HCT116 (cell line): ENCODE measurements at regions not wholly inside any gene's neighbourhood (a gene's known extent, or its start where the extent isn't known, plus 50 kb on each side); places are given as distances from the start of the nearest gene placed in this dataset.

Experiments
- ATAC-seq: fragments of 200-7000 bp; cut with Tn5 transposase; 2 replicates; pipeline ENCODE4 v1.9.1; 2020; ENCODE audit warnings: mild to moderate bottlenecking, moderate library complexity
- BruUV-seq: library from RNA; stranded (reverse); fragments of 400-500 nt; replicated peaks from 2 replicates; lab custom pipeline; 2021; lab: Mats Ljungman, UMichigan
- CTCF ChIA-PET: fragments of 300-600 bp; sonication (Branson Sonifier 250); formaldehyde crosslinking; loops from one replicate; lab custom pipeline; 2021; ENCODE audit warnings: antibody characterized with exemption; lab: Charles Lee
- POLR2A ChIA-PET: fragments of 300-600, 350-600 bp; sonication (Branson Sonifier 250); formaldehyde crosslinking; loops from one replicate; lab custom pipeline; 2021; ENCODE audit warnings: antibody characterized with exemption; lab: Charles Lee
- RAD21 ChIA-PET, 2 experiments: fragments of 300-600 bp; sonication (Branson Sonifier 250); formaldehyde crosslinking; loops; one replicate each; lab custom pipeline; 2023; ENCODE audit warnings: low total read pairs in 2 of 2; ENCODE audit not compliant: uncharacterized antibody in 2 of 2, unreplicated experiment in 2 of 2, low non-redundant PET in 1 of 2; lab: Charles Lee
- DNase-seq: peaks from one replicate; pipeline ENCODE4 v3.0.0-alpha.2; 2010; ENCODE audit warnings: low read depth, low spot score
- H2AFZ ChIP-seq: fragments of 200-600 bp; shearing (Covaris generic), sonication (generic); 2 replicates; pipeline ENCODE4 v1.6.1; 2017; ENCODE audit warnings: low read depth, mixed run types, mixed read lengths, antibody characterized with exemption, low read length; ENCODE audit not compliant: poor library complexity, severe bottlenecking
- H3K27ac ChIP-seq: 2 replicates; pipeline ENCODE4 v1.5.1; 2012; ENCODE audit warnings: low read depth, low read length
- H3K27me3 ChIP-seq: fragments of 200-600 bp; sonication (generic); 2 replicates; pipeline ENCODE4 v1.6.1; 2016; ENCODE audit warnings: mixed run types, low read length, mixed read lengths; ENCODE audit not compliant: insufficient read depth
- H3K36me3 ChIP-seq, 2 experiments: fragments of 200-500 bp in 1 of 2; fragments of 200-600 bp in 1 of 2; sonication (Bioruptor generic) in 1 of 2; sonication (generic) in 1 of 2; 2 replicates each; pipeline versions ENCODE4 v1.5.1 to v1.6.1; 2014 to 2016; ENCODE audit warnings: low read length in 2 of 2, inconsistent platforms in 1 of 2, mixed read lengths in 1 of 2, mixed run types in 1 of 2; ENCODE audit not compliant: insufficient read depth in 2 of 2, control insufficient read depth in 1 of 2
- H3K4me1 ChIP-seq, 2 experiments: fragments of 200-600 bp in 1 of 2; sonication (generic) in 1 of 2; 2 replicates each; pipeline versions ENCODE4 v1.5.1 to v1.6.1; 2012 to 2017; ENCODE audit warnings: low read length in 2 of 2, inconsistent platforms in 1 of 2, mild to moderate bottlenecking in 1 of 2, mixed read lengths in 1 of 2, mixed run types in 1 of 2, moderate library complexity in 1 of 2; ENCODE audit not compliant: insufficient read depth in 2 of 2, control insufficient read depth in 1 of 2
- H3K4me2 ChIP-seq: fragments of 200-600 bp; sonication (generic); 2 replicates; pipeline ENCODE4 v1.6.1; 2017; ENCODE audit warnings: mixed run types, low read length, mixed read lengths
- H3K4me3 ChIP-seq, 2 experiments: fragments of 200-600 bp in 1 of 2; sonication (generic) in 1 of 2; replicated peaks in 1 of 2; 2 replicates each; pipeline ENCODE4 v1.5.1; 2011 to 2016; ENCODE audit warnings: low read length in 2 of 2, control low read depth in 1 of 2, low read depth in 1 of 2, mild to moderate bottlenecking in 1 of 2, mixed read lengths in 1 of 2, mixed run types in 1 of 2
- H3K79me2 ChIP-seq: fragments of 200-600 bp; sonication (generic); 2 replicates; pipeline ENCODE4 v1.6.1; 2017; ENCODE audit warnings: mild to moderate bottlenecking, mixed run types, low read length, moderate library complexity, mixed read lengths; ENCODE audit not compliant: insufficient read depth
- H3K9ac ChIP-seq: fragments of 200-600 bp; sonication (generic); 2 replicates; pipeline ENCODE4 v1.6.1; 2016; ENCODE audit warnings: low read length, mixed read lengths
- H3K9me2 ChIP-seq: fragments of 200-600 bp; sonication (generic), shearing (Covaris generic); 2 replicates; pipeline ENCODE4 v1.6.1; 2017; ENCODE audit warnings: mixed run types, mild to moderate bottlenecking, moderate library complexity; ENCODE audit not compliant: insufficient read depth
- H3K9me3 ChIP-seq, 2 experiments: fragments of 200-500 bp in 1 of 2; fragments of 200-600 bp in 1 of 2; sonication (Bioruptor generic) in 1 of 2; sonication (generic) in 1 of 2; 2 replicates each; pipeline ENCODE4 v1.6.1; 2014 to 2017; ENCODE audit warnings: low read length in 2 of 2, mixed read lengths in 2 of 2, inconsistent platforms in 1 of 2, low read depth in 1 of 2, mild to moderate bottlenecking in 1 of 2, mixed run types in 1 of 2, moderate library complexity in 1 of 2; ENCODE audit not compliant: control insufficient read depth in 1 of 2, insufficient read depth in 1 of 2
- H4K20me1 ChIP-seq: fragments of 200-600 bp; sonication (generic), shearing (Covaris generic); 2 replicates; pipeline ENCODE4 v1.6.1; 2017; ENCODE audit warnings: mixed run types, mild to moderate bottlenecking, moderate library complexity; ENCODE audit not compliant: insufficient read depth
- CBX3 ChIP-seq: IDR thresholded peaks from 2 replicates; pipeline ENCODE4 v1.6.1; 2012; ENCODE audit warnings: low read depth
- CEBPB ChIP-seq: IDR thresholded peaks from 2 replicates; pipeline ENCODE4 v1.6.1; 2012; ENCODE audit warnings: low read depth
- EGR1 ChIP-seq: IDR thresholded peaks from 2 replicates; pipeline ENCODE4 v1.6.1; 2012; ENCODE audit warnings: low read depth
- ELF1 ChIP-seq: IDR thresholded peaks from 2 replicates; pipeline ENCODE4 v1.6.1; 2012; ENCODE audit warnings: low read depth, borderline replicate concordance
- EZH2 ChIP-seq: fragments of 200-600 bp; sonication (generic); IDR thresholded peaks from 2 replicates; pipeline ENCODE4 v1.6.1; 2017; ENCODE audit warnings: antibody characterized with exemption, mixed run types
- FOSL1 ChIP-seq: IDR thresholded peaks from 2 replicates; pipeline ENCODE4 v1.6.1; 2012; ENCODE audit warnings: low read depth
- JUND ChIP-seq: IDR thresholded peaks from 2 replicates; pipeline ENCODE4 v1.6.1; 2012
- POLR2A ChIP-seq: IDR thresholded peaks from 2 replicates; pipeline ENCODE4 v1.7.0; 2011; ENCODE audit warnings: borderline replicate concordance; ENCODE audit not compliant: insufficient read depth, insufficient read length; ENCODE audit errors: extremely low read depth
- POLR2AphosphoS5 ChIP-seq: IDR thresholded peaks from 2 replicates; pipeline ENCODE4 v1.6.1; 2011; ENCODE audit warnings: mild to moderate bottlenecking, low read depth, low read length, moderate library complexity
- RAD21 ChIP-seq: IDR thresholded peaks from 2 replicates; pipeline ENCODE4 v1.6.1; 2012; ENCODE audit warnings: low read depth, mild to moderate bottlenecking
- SRF ChIP-seq: IDR thresholded peaks from 2 replicates; pipeline ENCODE4 v1.6.1; 2012; ENCODE audit warnings: low read depth
- YY1 ChIP-seq: IDR thresholded peaks from 2 replicates; pipeline ENCODE4 v1.6.1; 2011; ENCODE audit warnings: low read length, low read depth, moderate library complexity, mild to moderate bottlenecking; ENCODE audit not compliant: insufficient replicate concordance; ENCODE audit errors: extremely low read depth
- ZFX ChIP-seq: fragments of 450-650 bp; IDR thresholded peaks from 2 replicates; pipeline ENCODE4 v1.6.1; 2017
- ZNF274 ChIP-seq: fragments of 200-500 bp; sonication (Bioruptor generic); IDR thresholded peaks from 2 replicates; pipeline ENCODE4 v1.6.1; 2014; ENCODE audit warnings: mild to moderate bottlenecking, low read depth, low read length, inconsistent platforms
- intact Hi-C: fragments of 100-400 bp; cut with micrococcal nuclease; formaldehyde crosslinking; loops from 2 replicates; pipeline ENCODE4 v1.10.0; 2022
- TF ChIP-seq, protein P1 (sequence below), 3 experiments: fragments of 200-600 bp in 1 of 3; sonication (generic) in 1 of 3; IDR thresholded peaks in 2 of 3; conservative IDR thresholded peaks in 1 of 3; 2 replicates each; pipeline ENCODE4 v1.5.1; 2012 to 2017; ENCODE audit warnings: low read depth in 2 of 3, low read length in 2 of 3, antibody characterized with exemption in 1 of 3, borderline replicate concordance in 1 of 3, control low read depth in 1 of 3, mild to moderate bottlenecking in 1 of 3, mixed read lengths in 1 of 3, mixed run types in 1 of 3, moderate library complexity in 1 of 3; ENCODE audit not compliant: insufficient read depth in 1 of 3
- TF ChIP-seq, protein P2 (sequence below): IDR thresholded peaks from 2 replicates; pipeline ENCODE4 v1.6.1; 2012; ENCODE audit warnings: low read depth

DNA sequence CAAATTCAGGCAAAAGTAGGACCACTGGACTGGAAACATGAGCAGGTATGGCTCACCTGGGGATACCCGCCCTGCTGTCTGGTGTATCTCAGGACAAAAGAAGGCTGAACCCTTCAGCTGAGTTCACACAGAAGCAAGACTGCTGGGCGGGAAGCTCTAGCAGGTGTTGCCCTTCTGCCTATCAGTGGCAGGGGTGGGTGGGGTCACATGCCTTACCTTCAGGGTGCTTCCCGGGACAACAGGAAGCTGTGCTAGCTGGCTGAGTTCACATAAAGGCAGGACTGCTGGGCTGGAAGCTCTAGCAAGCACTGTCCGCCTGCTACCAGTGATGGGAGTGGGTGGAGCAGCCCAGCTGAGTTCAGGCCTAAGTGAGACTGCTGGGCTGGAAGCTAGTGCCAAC is 498.8 kb upstream of the ZNF608 start:
- intact Hi-C loops: no loop called here
- no peaks in the 10 kb centered on the region for H4K20me1 ChIP-seq
- H2AFZ ChIP-seq: no peak overlapping the region
- H3K27me3 ChIP-seq: no peaks in the 10 kb centered on the region
- H3K36me3 ChIP-seq: no peaks in the 10 kb centered on the region
- H3K9me2 ChIP-seq: no peaks in the 10 kb centered on the region
- TF ChIP-seq JUND (no peak), CBX3 (no peak)
- ATAC-seq: no peak
- H3K27ac ChIP-seq: no peak overlapping the region
- H3K9ac ChIP-seq: no peak overlapping the region
- no peak overlapping the region for H3K4me3 ChIP-seq
- DNase-seq: no peak
- no peak overlapping the region for H3K4me2 ChIP-seq
- ChIA-PET CTCF (no interaction called here), POLR2A (no interaction called here), RAD21 (no interaction called here)
- no peaks in the 10 kb centered on the region for H3K4me1 ChIP-seq
- H3K79me2 ChIP-seq: no peaks in the 10 kb centered on the region
- H3K9me3 ChIP-seq: no peaks in the 10 kb centered on the region
- BruUV-seq: no TSS peak

GRCh38 chr5:125249400-125249799 is 503.0 kb upstream of the ZNF608 start:
- Histone ChIP-seq H3K27ac (no peak overlapping the region), H3K9ac (no peak overlapping the region), H4K20me1 (no peaks in the 10 kb centered on the region), H3K79me2 (no peaks in the 10 kb centered on the region), H3K36me3 (no peaks in the 10 kb centered on the region), H3K9me3 (no peaks in the 10 kb centered on the region; a peak in 2 of 4 replicates), H3K4me3 (no peak overlapping the region), H3K4me2 (no peak overlapping the region), H3K4me1 (no peaks in the 10 kb centered on the region), H3K27me3 (no peaks in the 10 kb centered on the region), H2AFZ (no peak overlapping the region), H3K9me2 (no peaks in the 10 kb centered on the region)
- ChIA-PET CTCF (no interaction called here), RAD21 (no interaction called here), POLR2A (no interaction called here)
- intact Hi-C loops: no loop called here
- TF ChIP-seq EGR1: no peak
- TF ChIP-seq POLR2AphosphoS5: no peak
- no peak for TF ChIP-seq ZNF274
- no peak for TF ChIP-seq EZH2
- TF ChIP-seq, protein P1, sequence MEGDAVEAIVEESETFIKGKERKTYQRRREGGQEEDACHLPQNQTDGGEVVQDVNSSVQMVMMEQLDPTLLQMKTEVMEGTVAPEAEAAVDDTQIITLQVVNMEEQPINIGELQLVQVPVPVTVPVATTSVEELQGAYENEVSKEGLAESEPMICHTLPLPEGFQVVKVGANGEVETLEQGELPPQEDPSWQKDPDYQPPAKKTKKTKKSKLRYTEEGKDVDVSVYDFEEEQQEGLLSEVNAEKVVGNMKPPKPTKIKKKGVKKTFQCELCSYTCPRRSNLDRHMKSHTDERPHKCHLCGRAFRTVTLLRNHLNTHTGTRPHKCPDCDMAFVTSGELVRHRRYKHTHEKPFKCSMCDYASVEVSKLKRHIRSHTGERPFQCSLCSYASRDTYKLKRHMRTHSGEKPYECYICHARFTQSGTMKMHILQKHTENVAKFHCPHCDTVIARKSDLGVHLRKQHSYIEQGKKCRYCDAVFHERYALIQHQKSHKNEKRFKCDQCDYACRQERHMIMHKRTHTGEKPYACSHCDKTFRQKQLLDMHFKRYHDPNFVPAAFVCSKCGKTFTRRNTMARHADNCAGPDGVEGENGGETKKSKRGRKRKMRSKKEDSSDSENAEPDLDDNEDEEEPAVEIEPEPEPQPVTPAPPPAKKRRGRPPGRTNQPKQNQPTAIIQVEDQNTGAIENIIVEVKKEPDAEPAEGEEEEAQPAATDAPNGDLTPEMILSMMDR (IDR thresholded peaks at IDR 0.05 in 2 of 3, conservative IDR thresholded peaks at IDR 0.05 in 1 of 3; ENCODE audit: borderline replicate concordance in 1 of 3, insufficient read depth in 1 of 3, low read depth in 2 of 3, low read length in 2 of 3): no peak
- no peak for TF ChIP-seq YY1
- TF ChIP-seq CEBPB: no peak
- no peak for TF ChIP-seq POLR2A
- TF ChIP-seq ELF1: no peak
- no peak for TF ChIP-seq SRF
- TF ChIP-seq, protein P2, sequence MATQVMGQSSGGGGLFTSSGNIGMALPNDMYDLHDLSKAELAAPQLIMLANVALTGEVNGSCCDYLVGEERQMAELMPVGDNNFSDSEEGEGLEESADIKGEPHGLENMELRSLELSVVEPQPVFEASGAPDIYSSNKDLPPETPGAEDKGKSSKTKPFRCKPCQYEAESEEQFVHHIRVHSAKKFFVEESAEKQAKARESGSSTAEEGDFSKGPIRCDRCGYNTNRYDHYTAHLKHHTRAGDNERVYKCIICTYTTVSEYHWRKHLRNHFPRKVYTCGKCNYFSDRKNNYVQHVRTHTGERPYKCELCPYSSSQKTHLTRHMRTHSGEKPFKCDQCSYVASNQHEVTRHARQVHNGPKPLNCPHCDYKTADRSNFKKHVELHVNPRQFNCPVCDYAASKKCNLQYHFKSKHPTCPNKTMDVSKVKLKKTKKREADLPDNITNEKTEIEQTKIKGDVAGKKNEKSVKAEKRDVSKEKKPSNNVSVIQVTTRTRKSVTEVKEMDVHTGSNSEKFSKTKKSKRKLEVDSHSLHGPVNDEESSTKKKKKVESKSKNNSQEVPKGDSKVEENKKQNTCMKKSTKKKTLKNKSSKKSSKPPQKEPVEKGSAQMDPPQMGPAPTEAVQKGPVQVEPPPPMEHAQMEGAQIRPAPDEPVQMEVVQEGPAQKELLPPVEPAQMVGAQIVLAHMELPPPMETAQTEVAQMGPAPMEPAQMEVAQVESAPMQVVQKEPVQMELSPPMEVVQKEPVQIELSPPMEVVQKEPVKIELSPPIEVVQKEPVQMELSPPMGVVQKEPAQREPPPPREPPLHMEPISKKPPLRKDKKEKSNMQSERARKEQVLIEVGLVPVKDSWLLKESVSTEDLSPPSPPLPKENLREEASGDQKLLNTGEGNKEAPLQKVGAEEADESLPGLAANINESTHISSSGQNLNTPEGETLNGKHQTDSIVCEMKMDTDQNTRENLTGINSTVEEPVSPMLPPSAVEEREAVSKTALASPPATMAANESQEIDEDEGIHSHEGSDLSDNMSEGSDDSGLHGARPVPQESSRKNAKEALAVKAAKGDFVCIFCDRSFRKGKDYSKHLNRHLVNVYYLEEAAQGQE: no peak
- TF ChIP-seq ZFX: no peak
- no peak for TF ChIP-seq FOSL1
- TF ChIP-seq RAD21: no peak
- ATAC-seq: no peak
- BruUV-seq: no TSS peak
- DNase-seq: no peak
